ENCODE measurements at regions not wholly inside any gene's neighbourhood (a gene's known extent, or its start where the extent isn't known, plus 50 kb on each side); places are given as distances from the start of the nearest gene placed in this dataset.

- Histone ChIP-seq H2AFZ (ENCODE audit: low read length) (no peak overlapping the region), H3K27ac (ENCODE audit: low read length) (no peak overlapping the region), H3K36me3 (ENCODE audit: low read depth, low read length) (no peaks in the 10 kb centered on the region), H4K20me1 (ENCODE audit: low read length) (no peaks in the 10 kb centered on the region), H3K4me2 (ENCODE audit: low read length) (no peak overlapping the region), H3K79me2 (ENCODE audit: low read length) (no peaks in the 10 kb centered on the region), H3K9ac (ENCODE audit: low read length) (no peak overlapping the region), H3K4me3 (ENCODE audit: low read length) (no peak overlapping the region), H3K9me3 (ENCODE audit: low read length) (no peaks in the 10 kb centered on the region), H3K9me2 (replicated peaks; ENCODE audit: low read length) (no peaks in the 10 kb centered on the region), H3F3A (ENCODE audit: low read length, unreplicated experiment) (no peaks in the 10 kb centered on the region), H3K27me3 (ENCODE audit: low read length) (no peaks in the 10 kb centered on the region), H3K4me1 (ENCODE audit: insufficient read depth, low read length) (no peaks in the 10 kb centered on the region)
- TF ChIP-seq EZH2phosphoT487 (IDR thresholded peaks at IDR 0.05; ENCODE audit: borderline replicate concordance, low read length) = no peak
- TF ChIP-seq CTCF (conservative IDR thresholded peaks at IDR 0.05; ENCODE audit: low read depth, low read length) = no peak
- TF ChIP-seq EZH2 (IDR thresholded peaks at IDR 0.05; ENCODE audit: low read length, unreplicated experiment) = no peak
- CTCF ChIA-PET = no interaction called here
- no peak for ATAC-seq
- DNase-seq = no peak
- no TSS peak for BruUV-seq (replicated peaks)
- POLR2A ChIA-PET (ENCODE audit: unreplicated experiment) = no interaction called here
- intact Hi-C loops (cut with micrococcal nuclease) = no loop called here
These were observed 529.9 kb downstream of the NOVA1 start for GRCh38 chr14:26067786-26068459.

- Histone ChIP-seq H3K27ac (ENCODE audit: low read length) (no peak overlapping the region), H2AFZ (ENCODE audit: low read length) (no peak overlapping the region), H3K4me2 (ENCODE audit: low read length) (no peak overlapping the region), H3K4me1 (ENCODE audit: insufficient read depth, low read length) (no peaks in the 10 kb centered on the region), H3K27me3 (ENCODE audit: low read length) (no peaks in the 10 kb centered on the region), H3K9ac (ENCODE audit: low read length) (no peak overlapping the region), H3K4me3 (ENCODE audit: low read length) (no peak overlapping the region), H3F3A (ENCODE audit: low read length, unreplicated experiment) (no peaks in the 10 kb centered on the region), H3K36me3 (ENCODE audit: low read depth, low read length) (no peaks in the 10 kb centered on the region), H3K79me2 (ENCODE audit: low read length) (no peaks in the 10 kb centered on the region), H3K9me2 (replicated peaks; ENCODE audit: low read length) (no peaks in the 10 kb centered on the region), H4K20me1 (ENCODE audit: low read length) (no peaks in the 10 kb centered on the region), H3K9me3 (ENCODE audit: low read length) (no peaks in the 10 kb centered on the region)
- ChIA-PET POLR2A (ENCODE audit: unreplicated experiment) (no interaction called here), CTCF (no interaction called here)
- BruUV-seq (replicated peaks) = no TSS peak
- no peak for ATAC-seq
- no peak for TF ChIP-seq CTCF (conservative IDR thresholded peaks at IDR 0.05; ENCODE audit: low read depth, low read length)
- TF ChIP-seq EZH2 (IDR thresholded peaks at IDR 0.05; ENCODE audit: low read length, unreplicated experiment) = no peak
- no peak for TF ChIP-seq EZH2phosphoT487 (IDR thresholded peaks at IDR 0.05; ENCODE audit: borderline replicate concordance, low read length)
- no peak for DNase-seq
- intact Hi-C loops (cut with micrococcal nuclease) = no loop called here
These were observed 530.5 kb downstream of the NOVA1 start for GRCh38 chr14:26067341-26067740.

GRCh38 chr14:26056036-26056616, 541.7 kb downstream of the NOVA1 start:
- no peaks in the 10 kb centered on the region for H3F3A ChIP-seq (ENCODE audit: low read length, unreplicated experiment)
- H3K27me3 ChIP-seq (ENCODE audit: low read length) = no peaks in the 10 kb centered on the region
- no peak for DNase-seq
- no peak for TF ChIP-seq EZH2 (IDR thresholded peaks at IDR 0.05; ENCODE audit: low read length, unreplicated experiment)
- no peak for TF ChIP-seq EZH2phosphoT487 (IDR thresholded peaks at IDR 0.05; ENCODE audit: borderline replicate concordance, low read length)
- no peak for TF ChIP-seq CTCF (conservative IDR thresholded peaks at IDR 0.05; ENCODE audit: low read depth, low read length)
- POLR2A ChIA-PET (ENCODE audit: unreplicated experiment) = no interaction called here
- H2AFZ ChIP-seq (ENCODE audit: low read length) = no peak overlapping the region
- 0 out of 2 replicates have a peak, but pooled peaks cover 27% of the 10 kb centered on the region for H3K9me3 ChIP-seq (ENCODE audit: low read length)
- no peak for ATAC-seq
- no peaks in the 10 kb centered on the region for H4K20me1 ChIP-seq (ENCODE audit: low read length)
- no peak overlapping the region for H3K9ac ChIP-seq (ENCODE audit: low read length)
- no peaks in the 10 kb centered on the region for H3K9me2 ChIP-seq (replicated peaks; ENCODE audit: low read length)
- CTCF ChIA-PET = no interaction called here
- BruUV-seq (replicated peaks) = no TSS peak
- intact Hi-C loops (cut with micrococcal nuclease) = no loop called here
- H3K4me1 ChIP-seq (ENCODE audit: insufficient read depth, low read length) = no peaks in the 10 kb centered on the region
- H3K27ac ChIP-seq (ENCODE audit: low read length) = no peak overlapping the region
- no peaks in the 10 kb centered on the region for H3K36me3 ChIP-seq (ENCODE audit: low read depth, low read length)
- no peak overlapping the region for H3K4me3 ChIP-seq (ENCODE audit: low read length)
- no peaks in the 10 kb centered on the region for H3K79me2 ChIP-seq (ENCODE audit: low read length)
- no peak overlapping the region for H3K4me2 ChIP-seq (ENCODE audit: low read length)
